ENCODE measurements at regions not wholly inside any gene's neighbourhood (a gene's known extent, or its start where the extent isn't known, plus 50 kb on each side); places are given as distances from the start of the nearest gene placed in this dataset.

GRCh38 chr7:10655031-10655430 lies 318.6 kb upstream of the PHF14 start:
- H3K27ac Mint-ChIP-seq = no peak overlapping the region
- H3K36me3 Mint-ChIP-seq = no peaks in the 10 kb centered on the region
- intact Hi-C loops (cut with micrococcal nuclease) = no loop called here
- H3K9ac ChIP-seq (ENCODE audit: insufficient read depth, low read length, poor library complexity, severe bottlenecking) = no peak overlapping the region
- H3K4me1 ChIP-seq (ENCODE audit: control insufficient read depth in 1 of 2, insufficient read depth in 2 of 2, low read length in 2 of 2) = no peaks in the 10 kb centered on the region
- no peak overlapping the region for H3K4me3 Mint-ChIP-seq
- peaks cover 2 to 8% (median 7%) of the 10 kb centered on the region in 7 donors for H3K9me3 Mint-ChIP-seq
- H3K4me2 ChIP-seq (replicated peaks; ENCODE audit: extremely low read depth, low read length, poor library complexity, severe bottlenecking) = no peak overlapping the region
- DNase-seq = no peak
- no peaks in the 10 kb centered on the region for H3K27me3 ChIP-seq (ENCODE audit: control insufficient read depth in 2 of 2, insufficient read depth in 2 of 2, low read length in 2 of 2)
- H2AFZ ChIP-seq (ENCODE audit: insufficient read depth, low read depth, low read length, poor library complexity, severe bottlenecking) = no peak overlapping the region
- no CpG with 5 or more reads among the region's 1 CpG for WGBS (ENCODE audit: insufficient coverage)
- no peaks in the 10 kb centered on the region for H3K27me3 Mint-ChIP-seq (ENCODE audit: low read depth in 3 of 3)
- H3K9me3 ChIP-seq (replicated peaks in 1 of 2; ENCODE audit: control insufficient read depth in 1 of 2, insufficient read depth in 1 of 2, low read length in 2 of 2) = peaks cover 0 to 2% of the 10 kb centered on the region in 2 donors
- no peaks in the 10 kb centered on the region for H3K4me1 Mint-ChIP-seq
- H4K20me1 ChIP-seq (ENCODE audit: insufficient read depth, low read length) = no peaks in the 10 kb centered on the region
- H3K79me2 ChIP-seq (ENCODE audit: insufficient read depth, low read length) = no peaks in the 10 kb centered on the region
- no peak overlapping the region for H3K4me3 ChIP-seq (replicated peaks in 1 of 3; ENCODE audit: low read depth in 2 of 3, low read length in 3 of 3)
- no peak overlapping the region for H3K27ac ChIP-seq (ENCODE audit: low read depth in 1 of 2, low read length in 2 of 2)
- no peaks in the 10 kb centered on the region for H3K36me3 ChIP-seq (replicated peaks in 1 of 2; ENCODE audit: control insufficient read depth in 1 of 2, insufficient read depth in 2 of 2, low read length in 2 of 2)
- TF ChIP-seq CTCF (IDR thresholded peaks at IDR 0.05) = no peak

DNA sequence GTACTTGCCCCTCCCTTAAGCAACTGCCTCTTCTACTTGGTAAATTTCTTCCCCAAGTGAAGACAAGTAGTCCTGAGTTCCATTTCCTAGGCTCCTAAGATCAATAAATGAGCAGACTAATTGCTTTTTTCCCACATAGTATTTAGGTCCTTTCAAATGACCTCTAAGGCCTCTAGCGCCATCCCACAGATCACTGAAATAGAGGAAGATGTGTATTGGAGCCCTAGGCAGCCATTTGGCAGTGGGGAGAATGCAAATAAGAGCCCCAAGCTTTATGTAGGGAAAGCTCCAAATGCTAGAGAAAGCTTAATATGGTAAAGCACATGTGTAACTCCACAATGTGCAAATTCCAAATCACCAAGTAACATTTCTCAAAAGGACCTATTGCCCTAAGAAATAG lies 316.5 kb upstream of the PHF14 start:
- H3K79me2 ChIP-seq (ENCODE audit: insufficient read depth, low read length) = no peaks in the 10 kb centered on the region
- H3K4me3 ChIP-seq (replicated peaks in 1 of 3; ENCODE audit: low read depth in 2 of 3, low read length in 3 of 3) = no peak overlapping the region
- no peak overlapping the region for H3K27ac ChIP-seq (ENCODE audit: low read depth in 1 of 2, low read length in 2 of 2)
- H3K4me2 ChIP-seq (replicated peaks; ENCODE audit: extremely low read depth, low read length, poor library complexity, severe bottlenecking) = no peak overlapping the region
- WGBS (ENCODE audit: insufficient coverage) = no CpG with 5 or more reads among the region's 1 CpG
- H3K27me3 ChIP-seq (ENCODE audit: control insufficient read depth in 2 of 2, insufficient read depth in 2 of 2, low read length in 2 of 2) = no peaks in the 10 kb centered on the region
- peaks cover 0 to 2% of the 10 kb centered on the region in 2 donors for H3K9me3 ChIP-seq (replicated peaks in 1 of 2; ENCODE audit: control insufficient read depth in 1 of 2, insufficient read depth in 1 of 2, low read length in 2 of 2)
- no peaks in the 10 kb centered on the region for H4K20me1 ChIP-seq (ENCODE audit: insufficient read depth, low read length)
- no peak overlapping the region for H3K9ac ChIP-seq (ENCODE audit: insufficient read depth, low read length, poor library complexity, severe bottlenecking)
- DNase-seq = no peak
- H3K36me3 ChIP-seq (replicated peaks in 1 of 2; ENCODE audit: control insufficient read depth in 1 of 2, insufficient read depth in 2 of 2, low read length in 2 of 2) = no peaks in the 10 kb centered on the region
- H2AFZ ChIP-seq (ENCODE audit: insufficient read depth, low read depth, low read length, poor library complexity, severe bottlenecking) = no peak overlapping the region
- intact Hi-C loops (cut with micrococcal nuclease) = no loop called here
- H3K4me1 ChIP-seq (ENCODE audit: control insufficient read depth in 1 of 2, insufficient read depth in 2 of 2, low read length in 2 of 2) = no peaks in the 10 kb centered on the region
- Mint-ChIP-seq H3K4me3 (no peak overlapping the region), H3K4me1 (no peaks in the 10 kb centered on the region), H3K27ac (no peak overlapping the region), H3K9me3 (peaks cover 0 to 9% (median 3%) of the 10 kb centered on the region in 7 donors), H3K27me3 (ENCODE audit: low read depth in 3 of 3) (no peaks in the 10 kb centered on the region), H3K36me3 (no peaks in the 10 kb centered on the region)
- no peak for TF ChIP-seq CTCF (IDR thresholded peaks at IDR 0.05)
